Upper lobe of right lung (tissue), 1 donor: ENCODE measurements at regions not wholly inside any gene's neighbourhood (a gene's known extent, or its start where the extent isn't known, plus 50 kb on each side); places are given as distances from the start of the nearest gene placed in this dataset.
"Not testable (repeated sequence)": the region's sequence is repeated elsewhere in the genome, so short reads cannot be mapped to it uniquely, and the experiment has no call there.

ENCODE experiments used
- ATAC-seq: fragments of 200-7000 bp; cut with Tn5 transposase; one replicate; pipeline ENCODE4 v1.9.1; 2020; ENCODE audit warnings: mild to moderate bottlenecking, moderate library complexity
- DNase-seq: peaks from one replicate; pipeline ENCODE4 v3.0.0-alpha.2; 2020
- H3K27ac ChIP-seq: fragments of 200-600 bp; one replicate; pipeline ENCODE4 v1.8.0; 2022
- H3K27me3 ChIP-seq: fragments of 200-600 bp; one replicate; pipeline ENCODE4 v1.8.0; 2022; ENCODE audit warnings: mild to moderate bottlenecking
- H3K36me3 ChIP-seq: fragments of 200-600 bp; one replicate; pipeline ENCODE4 v1.8.0; 2022
- H3K4me1 ChIP-seq: fragments of 200-600 bp; one replicate; pipeline ENCODE4 v1.8.0; 2022
- H3K4me3 ChIP-seq: fragments of 200-600 bp; one replicate; pipeline ENCODE4 v1.8.0; 2022; ENCODE audit warnings: mild to moderate bottlenecking
- H3K9me3 ChIP-seq: fragments of 200-600 bp; one replicate; pipeline ENCODE4 v1.8.0; 2022
- CTCF ChIP-seq: fragments of 200-600 bp; IDR thresholded peaks from one replicate; pipeline ENCODE4 v1.8.0; 2022; ENCODE audit warnings: antibody characterized with exemption
- intact Hi-C: fragments of 100-400 bp; cut with DNase I; formaldehyde crosslinking; loops from one replicate; pipeline ENCODE4 v1.11.0; 2022
- donor health status: DM: no; HTN: yes; CAD: no; lungs with severe emphysema.

- DNase-seq (no peak), ATAC-seq (no peak)
- Histone ChIP-seq H3K36me3 (no peaks in the 10 kb centered on the region), H3K27ac (no peak overlapping the region), H3K4me1 (no peaks in the 10 kb centered on the region), H3K4me3 (no peak overlapping the region), H3K9me3 (no peaks in the 10 kb centered on the region), H3K27me3 (no peaks in the 10 kb centered on the region)
- no peak for TF ChIP-seq CTCF
- intact Hi-C loops = no loop called here
Measured at GRCh38 chr4:175330652-175331051, 412.5 kb downstream of the ADAM29 start.

GRCh38 chr4:175335331-175335730, 417.2 kb downstream of the ADAM29 start:
- ATAC-seq (no peak), DNase-seq (no peak)
- Histone ChIP-seq H3K4me1 (no peaks in the 10 kb centered on the region), H3K36me3 (no peaks in the 10 kb centered on the region), H3K4me3 (no peak overlapping the region), H3K27ac (no peak overlapping the region), H3K27me3 (no peaks in the 10 kb centered on the region), H3K9me3 (no peaks in the 10 kb centered on the region)
- intact Hi-C loops = no loop called here
- no peak for TF ChIP-seq CTCF

- ATAC-seq, H3K4me1 ChIP-seq: not testable (repeated sequence)
Measured at GRCh38 chr4:175336570-175336969, 418.4 kb downstream of the ADAM29 start.

GRCh38 chr4:175339100-175339707, 421.0 kb downstream of the ADAM29 start:
- Histone ChIP-seq H3K4me1 (no peaks in the 10 kb centered on the region), H3K27ac (no peak overlapping the region), H3K27me3 (no peaks in the 10 kb centered on the region), H3K4me3 (no peak overlapping the region), H3K36me3 (no peaks in the 10 kb centered on the region), H3K9me3 (peaks cover 9% of the 10 kb centered on the region)
- DNase-seq (no peak), ATAC-seq (no peak)
- intact Hi-C loops = no loop called here
- TF ChIP-seq CTCF = no peak

More at GRCh38 chr4:175336570-175336969, 418.4 kb downstream of the ADAM29 start:
- H3K4me3 ChIP-seq, H3K36me3 ChIP-seq, DNase-seq, H3K27me3 ChIP-seq, H3K9me3 ChIP-seq, intact Hi-C loops, H3K27ac ChIP-seq: not testable (repeated sequence)

GRCh38 chr4:175341203-175341755, 423.1 kb downstream of the ADAM29 start:
- intact Hi-C loops = no loop called here
- Histone ChIP-seq H3K36me3 (no peaks in the 10 kb centered on the region), H3K4me3 (no peak overlapping the region), H3K27ac (no peak overlapping the region), H3K27me3 (no peaks in the 10 kb centered on the region), H3K4me1 (no peaks in the 10 kb centered on the region), H3K9me3 (peaks cover 12% of the 10 kb centered on the region)
- no peak for ATAC-seq
- no peak for TF ChIP-seq CTCF
- DNase-seq = no peak

GRCh38 chr4:175346376-175346775, 428.2 kb downstream of the ADAM29 start:
- no peak for ATAC-seq

More at GRCh38 chr4:175346376-175346775, 428.2 kb downstream of the ADAM29 start:
- no peaks in the 10 kb centered on the region for H3K36me3 ChIP-seq
- intact Hi-C loops = no loop called here
- no peak for DNase-seq
- no peak for TF ChIP-seq CTCF
- no peak overlapping the region for H3K27ac ChIP-seq
- peaks cover 12% of the 10 kb centered on the region for H3K9me3 ChIP-seq
- H3K4me1 ChIP-seq = no peaks in the 10 kb centered on the region
- H3K27me3 ChIP-seq = no peaks in the 10 kb centered on the region
- H3K4me3 ChIP-seq = no peak overlapping the region
